ENCODE measurements at regions not wholly inside any gene's neighbourhood (a gene's known extent, or its start where the extent isn't known, plus 50 kb on each side); places are given as distances from the start of the nearest gene placed in this dataset.

DNA sequence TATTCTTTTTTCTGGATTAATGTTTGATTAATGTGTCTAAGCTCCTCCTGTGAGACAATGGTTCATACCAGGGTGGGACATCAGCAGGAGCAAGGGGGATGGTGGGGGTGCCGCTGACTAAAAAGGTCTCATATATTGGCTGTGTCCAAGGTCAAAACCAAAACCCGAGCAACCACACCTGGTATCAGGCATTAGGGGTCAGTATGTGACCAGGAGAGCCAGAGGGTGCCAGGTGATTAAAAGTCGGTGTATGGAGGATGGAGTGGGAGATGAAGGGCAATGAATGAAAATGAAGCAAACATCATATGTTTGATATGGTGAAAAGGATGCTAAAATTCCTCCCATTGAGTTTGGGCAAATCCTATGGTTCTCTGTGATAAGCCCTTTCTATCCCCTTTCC lies 118.0 kb downstream of the MIAT start:
- Histone ChIP-seq H3K4me3 (replicated peaks; ENCODE audit: low read depth, low read length) (no peak overlapping the region), H3K36me3 (ENCODE audit: control insufficient read depth, insufficient read depth, low read length) (0 out of 2 replicates have a peak, but pooled peaks cover 2% of the 10 kb centered on the region), H3K27me3 (replicated peaks; ENCODE audit: control insufficient read depth, insufficient read depth, low read length) (no peaks in the 10 kb centered on the region)
- TF ChIP-seq, protein P1, sequence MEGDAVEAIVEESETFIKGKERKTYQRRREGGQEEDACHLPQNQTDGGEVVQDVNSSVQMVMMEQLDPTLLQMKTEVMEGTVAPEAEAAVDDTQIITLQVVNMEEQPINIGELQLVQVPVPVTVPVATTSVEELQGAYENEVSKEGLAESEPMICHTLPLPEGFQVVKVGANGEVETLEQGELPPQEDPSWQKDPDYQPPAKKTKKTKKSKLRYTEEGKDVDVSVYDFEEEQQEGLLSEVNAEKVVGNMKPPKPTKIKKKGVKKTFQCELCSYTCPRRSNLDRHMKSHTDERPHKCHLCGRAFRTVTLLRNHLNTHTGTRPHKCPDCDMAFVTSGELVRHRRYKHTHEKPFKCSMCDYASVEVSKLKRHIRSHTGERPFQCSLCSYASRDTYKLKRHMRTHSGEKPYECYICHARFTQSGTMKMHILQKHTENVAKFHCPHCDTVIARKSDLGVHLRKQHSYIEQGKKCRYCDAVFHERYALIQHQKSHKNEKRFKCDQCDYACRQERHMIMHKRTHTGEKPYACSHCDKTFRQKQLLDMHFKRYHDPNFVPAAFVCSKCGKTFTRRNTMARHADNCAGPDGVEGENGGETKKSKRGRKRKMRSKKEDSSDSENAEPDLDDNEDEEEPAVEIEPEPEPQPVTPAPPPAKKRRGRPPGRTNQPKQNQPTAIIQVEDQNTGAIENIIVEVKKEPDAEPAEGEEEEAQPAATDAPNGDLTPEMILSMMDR (IDR thresholded peaks at IDR 0.05; ENCODE audit: insufficient read depth, low read length, poor library complexity, severe bottlenecking) = no peak
- DNase-seq (ENCODE audit: extremely low read depth, insufficient read length) = no peak

DNA sequence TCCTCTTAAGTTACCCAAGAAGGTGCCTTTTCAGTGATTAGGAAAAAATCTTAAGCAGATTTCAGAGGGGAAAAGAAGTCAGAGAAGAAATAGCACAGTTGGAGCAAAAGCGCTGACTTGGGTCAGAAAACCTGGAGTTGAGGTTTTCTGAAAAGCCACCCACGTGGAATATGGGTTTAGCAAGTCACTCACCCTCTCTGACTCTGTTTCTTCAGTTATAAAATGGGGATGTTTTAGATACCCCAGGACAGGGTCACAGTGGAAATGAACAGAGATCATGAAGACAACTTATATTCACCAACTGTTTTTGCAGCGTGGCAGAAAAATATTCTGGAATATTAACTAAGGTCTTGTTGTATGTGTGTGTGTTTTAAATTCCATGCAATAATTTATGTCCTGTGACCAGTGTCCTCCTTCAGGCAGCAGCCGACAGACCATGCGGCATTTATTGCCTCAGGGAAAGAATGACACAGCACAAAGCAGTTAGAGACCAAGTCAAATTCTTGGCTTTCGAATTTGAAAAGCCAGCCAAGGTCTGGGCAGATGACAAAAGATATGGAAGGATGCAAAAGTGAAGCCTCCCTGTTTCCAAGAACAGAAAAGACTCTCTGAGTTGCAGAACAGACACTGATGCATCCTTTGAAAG lies 119.9 kb downstream of the MIAT start:
- Histone ChIP-seq H3K27me3 (replicated peaks; ENCODE audit: control insufficient read depth, insufficient read depth, low read length) (no peaks in the 10 kb centered on the region), H3K36me3 (ENCODE audit: control insufficient read depth, insufficient read depth, low read length) (0 out of 2 replicates have a peak, but pooled peaks cover 2% of the 10 kb centered on the region), H3K4me3 (replicated peaks; ENCODE audit: low read depth, low read length) (no peak overlapping the region)
- DNase-seq (ENCODE audit: extremely low read depth, insufficient read length) = no peak
- TF ChIP-seq, protein P1 (IDR thresholded peaks at IDR 0.05; ENCODE audit: insufficient read depth, low read length, poor library complexity, severe bottlenecking) = no peak

DNA sequence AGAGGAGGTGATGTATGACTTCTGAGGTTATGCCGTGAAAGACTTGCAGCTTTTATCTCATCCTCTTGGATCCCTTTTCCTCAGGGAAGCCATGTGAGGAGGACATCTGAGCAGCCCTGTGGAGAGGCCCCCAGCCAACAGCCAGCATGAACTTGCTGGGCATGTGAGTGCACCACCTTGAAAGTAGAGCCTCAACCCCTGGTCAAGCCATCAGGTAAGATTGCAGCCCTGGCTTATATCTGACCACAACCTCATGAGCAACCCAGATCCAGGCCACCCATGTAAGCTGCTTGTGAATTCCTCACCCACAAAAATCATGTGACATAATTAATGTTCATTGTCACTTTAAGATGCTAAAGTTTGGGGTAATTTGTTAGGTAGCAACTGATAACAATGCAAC lies 121.0 kb downstream of the MIAT start:
- Histone ChIP-seq H3K27me3 (replicated peaks; ENCODE audit: control insufficient read depth, insufficient read depth, low read length) (no peaks in the 10 kb centered on the region), H3K36me3 (ENCODE audit: control insufficient read depth, insufficient read depth, low read length) (peaks cover 2% of the 10 kb centered on the region; the same call in 1 of the 2 replicates), H3K4me3 (replicated peaks; ENCODE audit: low read depth, low read length) (no peak overlapping the region)
- DNase-seq (ENCODE audit: extremely low read depth, insufficient read length) = no peak
- TF ChIP-seq, protein P1 (IDR thresholded peaks at IDR 0.05; ENCODE audit: insufficient read depth, low read length, poor library complexity, severe bottlenecking) = no peak

DNA sequence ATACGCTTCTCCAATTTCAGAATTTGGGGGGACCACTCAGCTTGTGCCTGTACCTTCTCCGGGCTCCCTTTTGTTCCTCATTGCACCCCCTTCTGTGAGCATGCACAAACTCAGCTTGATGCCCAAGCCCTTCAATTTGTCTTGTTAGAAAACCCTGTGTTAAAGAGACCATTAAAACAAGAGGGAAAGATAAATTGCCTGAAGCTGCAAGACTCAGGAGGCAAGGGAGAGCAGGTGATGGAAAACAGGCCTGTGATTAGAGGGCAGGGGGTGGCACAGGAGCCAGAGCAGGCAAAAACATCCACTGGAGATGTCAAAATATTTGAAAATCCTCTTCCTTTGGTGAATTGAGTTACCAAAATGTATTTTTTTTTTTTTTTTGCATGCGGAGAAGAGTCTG lies 121.7 kb downstream of the MIAT start:
- TF ChIP-seq, protein P1 (IDR thresholded peaks at IDR 0.05; ENCODE audit: insufficient read depth, low read length, poor library complexity, severe bottlenecking) = no peak
- H3K4me3 ChIP-seq (replicated peaks; ENCODE audit: low read depth, low read length) = no peak overlapping the region
- no peak for DNase-seq (ENCODE audit: extremely low read depth, insufficient read length)
- H3K27me3 ChIP-seq (replicated peaks; ENCODE audit: control insufficient read depth, insufficient read depth, low read length) = no peaks in the 10 kb centered on the region
- H3K36me3 ChIP-seq (ENCODE audit: control insufficient read depth, insufficient read depth, low read length) = peaks cover 2% of the 10 kb centered on the region; the same call in 1 of the 2 replicates

DNA sequence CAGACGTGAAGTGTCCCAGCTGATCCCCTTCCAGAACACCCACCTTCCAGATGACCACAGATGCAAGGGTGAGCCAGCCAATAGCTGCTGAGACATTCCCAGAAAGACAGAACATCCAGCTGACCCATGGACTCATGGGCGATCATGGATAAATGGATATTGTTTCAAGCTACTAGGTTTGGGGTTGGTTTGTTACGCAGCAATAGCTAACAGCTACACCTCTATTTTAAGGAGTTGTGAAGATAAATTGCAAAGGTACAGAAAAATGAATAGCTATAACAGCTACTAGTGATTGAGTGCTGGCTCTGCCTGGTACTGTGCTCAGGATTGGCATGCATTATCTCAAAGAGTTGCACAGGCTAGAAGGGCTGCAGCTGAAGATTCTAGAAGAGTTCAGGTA lies 122.5 kb downstream of the MIAT start:
- TF ChIP-seq, protein P1 (IDR thresholded peaks at IDR 0.05; ENCODE audit: insufficient read depth, low read length, poor library complexity, severe bottlenecking) = no peak
- DNase-seq (ENCODE audit: extremely low read depth, insufficient read length) = no peak
- Histone ChIP-seq H3K36me3 (ENCODE audit: control insufficient read depth, insufficient read depth, low read length) (peaks cover 2% of the 10 kb centered on the region; the same call in 1 of the 2 replicates), H3K27me3 (replicated peaks; ENCODE audit: control insufficient read depth, insufficient read depth, low read length) (no peaks in the 10 kb centered on the region), H3K4me3 (replicated peaks; ENCODE audit: low read depth, low read length) (no peak overlapping the region)

All from GM06990 (cell line).